GM21737 (cell line): ENCODE measurements at regions not wholly inside any gene's neighbourhood (a gene's known extent, or its start where the extent isn't known, plus 50 kb on each side); places are given as distances from the start of the nearest gene placed in this dataset.
"Not testable (repeated sequence)": the region's sequence is repeated elsewhere in the genome, so short reads cannot be mapped to it uniquely, and the experiment has no call there.

ENCODE experiments used
- ATAC-seq: cut with Tn5 transposase; IDR thresholded peaks from one replicate; pipeline ENCODE4 v1.9.1; 2021; ENCODE audit warnings: mild to moderate bottlenecking, moderate library complexity; ENCODE audit not compliant: unreplicated experiment

DNA sequence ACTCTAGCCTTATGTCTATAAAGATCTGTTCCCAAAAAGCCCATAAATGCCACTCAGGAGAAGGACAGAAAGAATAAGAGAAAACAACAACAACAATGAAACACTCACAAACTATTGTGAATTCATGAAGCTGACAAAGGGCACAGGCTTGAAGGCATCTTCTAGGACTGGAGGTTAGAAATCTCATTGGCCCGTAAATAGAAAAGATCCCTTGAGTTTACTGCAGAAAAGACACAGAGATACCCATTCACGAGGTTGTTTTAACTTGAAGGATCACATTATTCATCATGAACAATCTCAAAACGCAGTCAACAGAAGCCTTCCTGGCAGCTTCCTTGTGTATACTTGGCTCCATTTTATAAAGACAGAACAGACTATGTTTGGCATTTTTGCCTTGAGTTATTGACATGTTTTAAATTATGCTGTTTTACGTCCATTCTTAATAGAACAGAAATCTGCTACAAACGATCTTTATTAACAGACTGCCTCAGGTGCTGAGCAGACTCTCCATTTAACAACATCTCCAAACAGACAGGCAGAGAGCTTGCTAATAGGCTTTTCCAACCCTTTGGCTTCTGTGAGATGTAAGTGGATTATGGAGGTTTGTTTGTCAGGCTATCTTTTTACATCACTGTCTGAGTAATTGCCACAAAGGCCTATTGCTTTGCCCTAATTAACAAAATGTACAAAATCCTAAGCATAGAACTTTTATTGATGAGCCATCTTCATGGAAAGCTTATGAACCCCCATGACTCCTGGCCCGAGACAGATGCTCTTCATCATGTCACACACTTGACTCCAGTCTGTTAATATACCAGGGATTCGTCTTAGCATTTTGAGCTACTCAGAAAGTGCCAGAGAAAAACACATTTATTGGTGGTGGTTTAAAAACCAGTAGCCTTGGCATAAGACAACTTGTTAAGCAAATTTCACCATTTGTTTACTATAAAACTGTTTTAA is 735.3 kb upstream of the ZNF608 start:
- no peak for ATAC-seq

DNA sequence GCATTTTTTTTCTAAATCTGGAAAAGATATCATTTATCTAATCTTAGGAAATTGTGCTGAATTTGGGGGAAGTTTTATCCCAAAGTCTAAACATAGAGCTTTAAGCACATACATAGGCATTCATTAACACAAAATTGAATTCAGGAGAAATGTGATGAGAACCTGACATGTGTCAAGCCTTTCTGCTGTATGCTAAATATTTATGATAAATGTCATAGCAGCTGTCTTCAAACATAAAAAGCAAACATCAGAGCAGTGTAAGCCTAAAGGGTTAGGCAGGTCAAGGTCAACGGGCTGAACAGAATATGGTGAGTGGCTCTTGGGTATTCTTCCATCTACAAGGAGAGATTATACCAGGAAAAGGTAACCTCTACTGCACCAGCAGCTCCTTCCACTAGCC is 737.2 kb upstream of the ZNF608 start:
- ATAC-seq, result no peak

DNA sequence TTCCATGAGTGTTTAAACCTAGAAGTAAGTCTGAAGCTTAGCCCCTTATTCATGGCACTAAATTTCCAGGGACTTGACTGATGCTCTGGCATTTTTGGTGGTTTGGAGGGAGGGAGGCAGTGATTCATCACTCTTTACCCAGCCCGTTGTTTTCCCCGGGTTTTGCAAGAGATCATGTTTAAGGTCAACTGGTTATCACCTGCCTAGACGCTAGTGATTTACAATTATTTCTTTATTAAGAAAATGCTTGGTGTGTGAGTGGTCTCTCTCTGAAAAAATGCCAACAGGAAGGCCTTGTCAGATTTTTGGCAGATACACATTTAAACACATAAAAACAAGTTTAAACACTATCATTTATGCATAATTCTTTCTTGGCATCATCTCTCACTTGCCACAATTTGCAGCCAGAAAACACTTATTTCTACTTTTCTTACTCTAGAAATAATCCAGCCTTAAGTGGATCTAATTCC is 737.9 kb upstream of the ZNF608 start:
- ATAC-seq, result no peak

DNA sequence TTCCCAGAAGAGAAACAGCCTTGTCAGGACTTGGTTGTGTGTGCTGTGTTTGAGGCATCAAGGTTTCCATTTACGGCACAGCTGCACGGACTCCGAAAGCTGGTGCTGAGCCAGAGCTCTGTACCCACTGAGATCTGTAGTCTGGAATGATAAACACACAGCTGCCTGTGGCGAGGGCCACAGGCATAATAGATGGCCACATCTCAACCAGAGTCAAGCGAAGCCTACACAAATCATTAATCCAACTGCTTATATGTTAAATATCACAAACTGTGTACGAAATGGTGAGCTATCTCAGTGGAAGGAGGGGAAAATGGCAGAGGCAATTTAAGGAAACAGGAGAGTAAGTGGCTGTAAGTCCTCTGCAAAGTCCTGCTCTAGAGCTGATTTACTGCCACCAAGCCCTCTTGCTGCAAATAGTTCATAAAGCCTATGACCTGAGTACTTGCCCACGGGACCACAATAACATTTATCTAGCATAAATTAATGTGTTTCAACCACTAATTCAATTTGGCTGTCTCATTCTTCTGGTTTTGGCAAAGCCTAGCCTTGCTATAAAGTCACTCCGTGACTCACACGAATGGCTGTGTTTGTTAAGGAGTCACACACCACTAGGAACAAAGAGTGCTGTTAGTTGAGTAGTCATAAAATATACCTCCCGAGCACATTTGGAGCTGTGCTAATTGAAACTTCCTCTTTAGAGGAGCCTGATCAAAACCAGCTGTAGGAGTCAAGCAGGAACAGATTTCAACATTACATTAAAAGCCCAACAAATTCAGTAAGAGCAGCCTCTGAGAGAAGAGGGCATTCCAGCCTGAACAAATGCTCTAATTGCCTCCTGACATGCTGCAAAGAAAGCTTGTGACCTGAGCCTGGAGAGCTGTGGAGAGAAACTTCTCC is 738.6 kb upstream of the ZNF608 start:
- no peak for ATAC-seq

DNA sequence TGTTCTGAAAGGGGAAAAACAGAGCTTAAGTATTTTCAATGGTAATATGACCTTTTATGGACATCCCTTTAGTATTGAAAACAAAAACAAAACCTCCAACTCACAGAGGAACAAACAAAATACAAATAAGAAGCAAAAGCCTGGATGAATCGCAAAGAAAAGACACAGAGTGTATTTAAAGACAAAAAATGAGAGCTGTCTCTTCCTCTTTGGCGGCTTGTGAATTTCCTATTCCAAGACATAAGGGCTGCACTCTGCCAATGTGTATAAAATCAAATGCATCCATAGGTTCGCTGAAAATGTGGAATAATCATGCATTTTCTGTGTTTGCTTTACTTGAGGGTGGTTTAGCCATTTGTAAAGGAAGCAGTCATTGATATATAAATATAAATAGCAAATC is 739.3 kb upstream of the ZNF608 start:
- ATAC-seq, result no peak

DNA sequence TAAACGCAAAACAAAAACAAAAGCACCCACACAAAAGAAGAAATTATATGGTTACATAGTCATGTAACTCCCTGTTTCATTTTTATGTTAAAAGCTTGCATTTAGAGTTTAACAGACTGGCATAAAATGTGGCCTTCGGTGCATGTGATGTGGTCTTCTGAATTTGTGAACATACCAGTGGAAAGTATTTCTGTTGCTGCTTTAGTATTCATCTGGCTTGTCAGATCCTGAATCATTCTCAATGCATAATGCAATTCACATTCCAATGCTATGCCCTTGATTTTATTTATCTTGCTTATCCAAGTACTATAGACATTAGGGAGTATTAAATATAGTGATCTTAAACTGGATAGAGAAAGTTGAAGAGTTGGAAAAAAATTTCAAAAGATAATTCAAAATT is 740.2 kb upstream of the ZNF608 start:
- ATAC-seq, result no peak

DNA sequence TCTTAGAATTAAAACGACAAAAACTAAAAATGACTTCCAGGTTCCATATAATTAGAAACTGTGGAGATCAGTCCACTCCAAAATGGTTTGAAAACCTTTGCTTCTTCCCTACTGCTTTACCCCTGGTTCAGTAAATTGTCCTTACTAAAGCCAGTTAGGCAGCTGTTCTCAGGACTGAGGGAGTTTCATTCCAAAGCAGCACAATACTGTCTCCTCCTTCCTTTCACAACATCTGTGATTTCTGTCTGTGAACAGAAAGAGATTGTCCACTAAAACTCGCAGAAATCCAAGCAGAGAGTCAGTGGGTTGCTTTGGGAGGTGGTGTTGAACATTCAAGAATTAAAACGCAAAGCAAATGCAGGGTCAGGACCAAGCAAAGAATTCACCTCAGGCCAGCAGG is 740.8 kb upstream of the ZNF608 start:
- no peak for ATAC-seq

DNA sequence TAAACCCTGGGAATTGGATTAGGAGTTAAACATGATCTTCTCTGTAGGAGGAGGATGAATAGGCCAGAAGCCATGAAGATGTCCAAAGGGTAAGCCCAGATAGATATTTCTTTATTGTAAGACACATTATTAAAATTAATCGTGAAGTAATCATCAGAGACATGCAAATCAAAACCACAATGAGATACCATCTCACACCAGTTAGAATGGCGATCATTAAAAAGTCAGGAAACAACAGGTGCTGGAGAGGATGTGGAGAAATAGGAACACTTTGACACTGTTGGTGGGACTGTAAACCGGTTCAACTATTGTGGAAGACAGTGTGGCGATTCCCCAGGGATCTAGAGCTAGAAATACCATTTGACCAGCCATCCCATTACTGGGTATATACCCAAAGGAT is 741.2 kb upstream of the ZNF608 start:
- not testable (repeated sequence) for ATAC-seq

DNA sequence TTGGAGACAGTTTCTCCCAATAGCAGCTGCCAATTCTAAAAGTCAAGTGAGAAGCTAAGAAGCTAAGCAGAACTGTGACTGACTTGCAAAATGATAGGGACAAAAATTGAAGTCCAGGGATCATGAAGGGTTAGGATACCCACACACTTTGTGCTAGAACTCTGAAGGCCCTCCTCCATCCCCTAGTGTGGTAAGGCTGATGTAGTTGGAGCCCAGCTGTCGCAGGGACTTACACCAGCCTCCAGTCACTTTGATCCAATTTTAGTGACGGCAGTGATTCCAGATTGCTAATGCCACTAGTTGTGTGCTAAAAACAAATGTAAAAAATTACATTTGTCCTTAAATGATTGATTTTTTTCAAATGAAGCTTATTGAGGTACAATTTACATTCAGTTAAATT is 742.7 kb upstream of the ZNF608 start:
- no peak for ATAC-seq

DNA sequence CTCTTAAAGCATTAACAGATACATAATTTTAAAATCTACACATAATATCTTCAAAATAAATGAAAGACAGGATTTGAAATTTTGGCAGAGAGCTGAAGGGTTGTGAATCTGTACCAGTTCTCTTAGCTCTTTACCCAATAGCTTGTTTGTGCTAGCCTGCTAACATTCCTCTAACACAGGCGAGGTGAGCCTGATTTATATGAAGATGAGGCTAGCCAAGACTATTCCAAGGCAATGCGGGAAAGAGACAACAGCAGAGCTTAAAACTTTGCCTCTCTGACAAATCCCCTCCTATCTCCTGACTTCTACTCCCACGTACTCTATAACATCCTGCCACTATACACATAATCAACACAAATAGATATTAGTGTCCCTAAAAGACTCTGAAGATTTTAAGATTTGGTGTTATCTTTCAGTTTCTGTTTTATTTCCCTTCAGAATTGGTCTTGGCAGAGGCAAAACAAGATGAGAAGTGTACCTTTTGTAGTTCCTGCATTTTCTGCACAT is 745.6 kb upstream of the ZNF608 start:
- ATAC-seq, result no peak

DNA sequence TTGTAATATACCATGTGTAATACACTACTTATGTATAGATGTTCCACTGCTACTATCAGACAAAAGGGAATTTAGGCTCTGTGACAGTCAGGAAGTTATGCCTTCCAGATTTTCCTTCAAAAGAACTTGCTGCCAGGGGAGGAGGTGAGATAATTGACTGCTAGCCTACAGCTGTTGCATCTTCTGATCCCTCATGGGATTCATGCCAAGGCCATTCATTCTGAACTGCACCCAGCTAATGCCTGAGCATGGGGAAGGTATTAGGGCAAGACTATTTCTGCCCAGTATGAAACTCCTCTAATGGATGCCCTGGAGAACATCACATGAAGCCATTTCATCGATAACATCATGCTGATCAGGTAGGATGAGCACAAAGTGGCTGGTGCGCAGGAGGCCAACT is 746.5 kb upstream of the ZNF608 start:
- no peak for ATAC-seq

DNA sequence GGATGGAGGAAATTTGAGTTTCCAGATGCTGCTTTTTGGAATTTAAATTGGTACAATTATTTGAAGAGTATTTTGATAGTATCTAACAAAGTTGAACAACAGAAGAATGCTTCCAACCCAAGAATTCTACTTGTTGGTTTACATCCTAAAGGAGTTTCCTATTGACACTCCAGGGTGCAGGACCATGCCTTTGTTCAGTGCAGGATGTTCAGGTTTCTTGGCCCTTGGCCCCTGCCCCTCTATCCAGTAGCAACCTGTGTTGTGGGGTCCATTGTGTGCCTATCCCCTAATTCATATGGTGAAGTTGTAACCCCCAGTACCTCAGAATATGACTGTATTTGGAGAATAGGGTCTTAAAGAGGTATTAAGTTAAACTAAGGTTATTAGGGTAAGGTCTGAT is 750.0 kb upstream of the ZNF608 start:
- ATAC-seq, result no peak

DNA sequence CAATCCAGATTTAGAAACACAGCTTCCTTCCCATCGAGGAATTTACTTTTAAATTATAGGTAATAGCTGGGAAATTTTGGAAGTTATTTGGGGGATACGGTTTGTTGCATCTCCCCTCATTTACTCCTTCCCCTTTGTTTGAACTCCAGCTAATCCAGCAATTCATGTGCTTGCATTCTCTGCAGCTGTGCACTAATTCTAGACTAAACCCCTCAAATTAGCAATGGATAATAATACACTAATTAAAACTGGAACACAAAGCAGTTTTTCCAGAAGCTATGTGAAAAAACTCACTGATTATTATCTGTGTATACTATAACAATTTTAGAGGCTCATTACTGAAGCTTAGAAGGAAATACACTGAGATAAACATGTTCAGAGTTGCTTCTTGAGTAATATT is 751.2 kb upstream of the ZNF608 start:
- ATAC-seq, result no peak

DNA sequence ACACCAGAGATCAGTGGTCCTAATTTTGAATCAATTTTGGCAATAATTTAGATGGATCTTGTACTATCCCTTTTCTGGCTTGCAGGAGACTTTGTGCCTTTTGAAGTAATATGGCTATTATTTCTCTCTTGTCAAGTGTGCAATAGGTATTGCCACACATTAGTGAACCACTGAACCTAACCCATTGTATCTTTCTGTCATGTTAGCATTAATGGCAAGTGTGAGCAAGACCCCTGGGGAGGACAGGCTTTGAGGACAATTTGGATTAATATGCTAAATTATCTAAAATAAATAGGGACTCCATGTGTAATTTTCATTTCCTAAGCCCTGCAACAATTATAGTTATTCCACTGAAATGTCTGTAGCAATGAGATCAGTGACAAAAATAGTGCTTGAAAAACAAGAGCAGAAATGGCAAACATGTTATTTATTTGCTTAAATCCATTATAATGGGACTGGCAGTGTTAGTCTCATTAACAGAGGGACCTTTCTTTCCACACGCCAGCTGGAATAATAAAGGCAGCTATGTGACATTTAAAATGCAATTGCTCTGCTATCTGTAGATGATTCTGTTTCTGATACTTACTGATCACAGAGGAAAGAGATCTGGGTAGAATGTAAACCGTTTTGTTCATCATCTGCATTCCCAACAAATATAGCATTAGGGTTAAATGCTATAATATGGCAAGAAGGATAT is 753.3 kb upstream of the ZNF608 start:
- ATAC-seq, result no peak

DNA sequence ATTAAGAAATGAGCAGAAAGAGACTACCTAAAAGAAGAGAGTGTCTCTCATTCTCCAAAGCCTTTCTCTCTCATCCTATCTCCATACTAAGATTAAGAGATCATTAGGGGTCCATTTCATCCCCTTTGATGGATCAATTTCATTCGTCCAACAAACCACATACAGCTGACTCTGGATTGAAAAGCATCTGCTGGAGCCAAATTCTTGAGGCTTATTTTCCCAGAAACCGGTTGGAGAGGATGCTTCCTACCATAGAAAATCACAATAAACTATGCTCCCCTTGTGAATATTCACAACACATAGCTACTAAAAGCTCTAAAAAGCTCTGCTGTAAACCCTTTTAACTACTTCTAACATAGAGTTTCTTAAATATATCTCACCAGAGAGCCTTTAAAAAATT is 755.0 kb upstream of the ZNF608 start:
- no peak for ATAC-seq

DNA sequence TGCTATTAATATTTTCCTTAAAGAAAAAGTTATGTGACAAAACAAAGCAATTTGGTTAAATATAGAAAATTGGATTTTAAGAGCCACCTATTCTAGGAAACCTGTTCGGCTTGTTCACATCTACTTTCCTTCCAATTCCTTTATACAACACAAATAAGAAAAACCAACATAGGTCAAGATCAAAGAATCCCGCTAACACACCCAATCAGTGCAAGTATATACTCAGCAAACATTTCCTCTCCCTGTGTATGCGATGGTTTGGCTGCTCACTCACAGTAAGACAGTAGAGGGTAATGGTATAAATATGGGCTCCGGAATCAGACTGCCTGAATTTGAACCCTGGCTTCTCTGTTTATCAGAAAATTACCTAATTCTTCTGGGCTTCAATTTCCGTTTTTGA is 757.5 kb upstream of the ZNF608 start:
- no peak for ATAC-seq

DNA sequence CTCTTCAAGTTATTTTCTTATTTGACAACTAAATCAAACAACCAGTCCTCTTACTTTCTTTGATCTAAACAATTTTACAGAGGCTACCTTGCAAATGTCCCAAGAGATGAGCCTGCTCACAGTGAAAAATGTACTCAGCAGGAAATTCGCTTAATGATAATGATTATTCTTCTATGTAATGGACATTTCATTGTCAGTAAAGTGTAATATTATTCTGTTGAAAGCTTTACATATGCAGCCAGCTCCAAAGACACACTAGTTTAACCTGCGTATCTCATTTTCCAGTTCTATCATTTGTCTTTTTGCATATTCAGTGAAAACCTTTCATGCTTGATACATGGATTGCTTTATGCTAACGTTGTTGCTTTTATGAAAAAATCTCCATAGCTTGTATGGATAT is 758.7 kb upstream of the ZNF608 start:
- no peak for ATAC-seq

DNA sequence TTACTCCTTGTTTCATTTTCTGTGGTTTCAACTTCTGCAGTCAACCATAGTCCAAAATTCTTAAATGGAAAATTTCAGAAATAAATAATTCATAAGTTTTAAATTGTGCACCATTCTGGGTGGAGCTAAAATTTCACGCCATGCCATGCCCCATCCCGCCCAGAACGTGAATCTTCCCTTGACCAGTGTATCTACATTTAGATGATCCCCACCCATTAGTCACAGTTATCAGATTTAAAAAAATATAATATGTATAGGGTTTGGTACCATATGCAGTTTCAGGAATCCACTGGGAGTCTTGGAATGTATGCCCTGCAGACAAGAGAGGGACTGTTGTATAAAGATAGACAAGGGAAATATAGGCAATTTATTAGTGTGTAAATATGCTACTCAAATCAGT is 759.7 kb upstream of the ZNF608 start:
- no peak for ATAC-seq

DNA sequence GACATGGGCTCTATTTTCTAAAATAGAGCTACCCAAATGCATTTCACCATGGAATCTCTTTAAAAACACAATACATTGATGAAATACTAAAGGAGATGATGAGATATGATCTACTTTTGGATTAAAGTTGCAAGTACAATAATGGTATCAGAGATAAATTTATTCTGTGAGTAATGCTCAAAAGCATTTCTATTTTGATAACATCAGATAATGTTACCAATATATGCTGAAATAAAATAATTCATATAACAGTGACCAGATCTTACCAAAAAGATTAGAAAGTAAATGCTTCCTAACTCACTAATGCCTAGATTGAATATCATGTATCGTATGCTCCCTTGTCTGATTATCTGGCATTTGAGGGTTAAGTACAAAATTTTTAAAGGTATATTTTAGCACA is 761.8 kb upstream of the ZNF608 start:
- no peak for ATAC-seq

DNA sequence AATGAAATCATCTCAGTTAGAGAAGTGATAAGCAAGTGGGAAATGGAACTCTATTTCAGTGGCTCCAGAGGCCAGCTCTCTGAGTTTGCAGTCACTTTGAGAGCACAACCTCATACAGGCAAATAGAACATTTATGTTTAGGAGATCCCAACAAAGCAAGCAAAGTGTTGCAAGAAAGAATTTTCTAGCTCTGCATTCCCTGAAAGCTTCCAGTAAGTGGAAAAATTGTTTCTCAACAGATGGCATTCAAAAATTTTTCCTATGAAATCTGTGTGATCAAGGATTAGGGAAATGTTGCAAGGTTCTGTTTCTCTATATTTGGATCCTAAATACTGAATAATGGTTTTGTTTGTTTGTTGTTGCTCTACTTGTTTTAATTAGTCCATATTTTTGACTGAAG is 764.2 kb upstream of the ZNF608 start:
- no peak for ATAC-seq

DNA sequence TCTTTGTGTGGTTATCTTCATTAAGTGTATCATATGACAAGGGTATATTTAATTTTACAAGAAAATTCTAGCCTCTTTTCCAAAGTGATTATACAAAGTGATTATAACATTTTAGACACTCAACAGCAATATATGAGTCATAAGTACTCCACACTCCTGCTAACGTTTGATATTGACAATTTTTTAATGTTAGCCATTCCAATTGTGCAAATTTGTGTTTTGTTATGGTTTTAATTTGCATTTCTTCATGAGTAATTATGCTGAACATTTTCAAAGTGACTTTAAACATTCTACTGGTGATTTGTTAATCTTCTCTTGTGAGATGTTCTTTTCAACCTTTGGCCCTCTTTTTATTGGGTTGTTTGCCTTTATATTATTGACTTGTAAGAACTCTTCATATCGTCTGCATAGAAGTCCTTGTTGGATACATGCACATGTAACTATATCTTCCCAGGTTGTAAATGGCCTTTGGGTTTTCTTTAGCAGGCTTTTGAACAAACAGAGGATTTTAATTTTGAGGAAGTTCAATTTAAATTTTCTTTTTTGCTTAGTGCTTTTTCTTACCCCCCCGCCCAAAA is 771.6 kb upstream of the ZNF608 start:
- no peak for ATAC-seq
